GM23338 (cell line): ENCODE measurements at regions not wholly inside any gene's neighbourhood (a gene's known extent, or its start where the extent isn't known, plus 50 kb on each side); places are given as distances from the start of the nearest gene placed in this dataset.

Experiments
- CREB1 ChIP-seq: fragments of 250-450 bp; sonication (Bioruptor Pico); IDR thresholded peaks from 2 replicates; pipeline ENCODE4 v1.5.0; 2020; ENCODE audit warnings: low read depth, mild to moderate bottlenecking, moderate library complexity
- EZH2 ChIP-seq: fragments of 200-600 bp; sonication (generic); IDR thresholded peaks from one replicate; pipeline ENCODE4 v1.8.0; 2017; ENCODE audit warnings: antibody characterized with exemption, mild to moderate bottlenecking, low read depth; ENCODE audit not compliant: unreplicated experiment
- JUNB ChIP-seq: IDR thresholded peaks from one replicate; pipeline ENCODE4 v1.6.1; 2016; ENCODE audit warnings: antibody characterized with exemption; ENCODE audit not compliant: unreplicated experiment
- TF ChIP-seq, protein P1 (sequence below), 2 experiments: fragments of 200-600 bp in 1 of 2; sonication (generic) in 1 of 2; conservative IDR thresholded peaks; 2 replicates each; pipeline versions ENCODE4 v1.5.1 to v1.6.1; 2016 to 2017; ENCODE audit warnings: antibody characterized with exemption in 2 of 2, low read depth in 2 of 2, mild to moderate bottlenecking in 2 of 2, moderate library complexity in 1 of 2

DNA sequence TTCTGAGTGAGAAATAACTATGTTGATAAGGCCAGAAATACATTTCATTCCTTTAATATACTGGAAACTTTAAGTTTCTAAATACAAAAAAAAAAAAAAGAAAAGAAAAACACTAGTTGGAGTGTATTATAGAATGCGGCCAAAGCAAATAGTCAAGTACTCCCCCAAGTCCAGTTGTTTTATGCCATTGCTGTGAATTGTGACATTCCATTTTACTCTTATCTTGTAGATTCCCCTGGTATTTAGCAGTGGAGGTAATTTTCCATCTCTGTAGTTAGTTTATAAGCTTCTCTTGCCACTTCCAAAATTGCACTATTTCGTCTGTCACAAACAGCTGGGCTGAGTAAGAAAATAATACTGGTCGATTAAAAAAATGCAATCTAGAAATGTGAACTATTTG lies 426.0 kb downstream of the PCDH18 start:
- TF ChIP-seq, protein P1, sequence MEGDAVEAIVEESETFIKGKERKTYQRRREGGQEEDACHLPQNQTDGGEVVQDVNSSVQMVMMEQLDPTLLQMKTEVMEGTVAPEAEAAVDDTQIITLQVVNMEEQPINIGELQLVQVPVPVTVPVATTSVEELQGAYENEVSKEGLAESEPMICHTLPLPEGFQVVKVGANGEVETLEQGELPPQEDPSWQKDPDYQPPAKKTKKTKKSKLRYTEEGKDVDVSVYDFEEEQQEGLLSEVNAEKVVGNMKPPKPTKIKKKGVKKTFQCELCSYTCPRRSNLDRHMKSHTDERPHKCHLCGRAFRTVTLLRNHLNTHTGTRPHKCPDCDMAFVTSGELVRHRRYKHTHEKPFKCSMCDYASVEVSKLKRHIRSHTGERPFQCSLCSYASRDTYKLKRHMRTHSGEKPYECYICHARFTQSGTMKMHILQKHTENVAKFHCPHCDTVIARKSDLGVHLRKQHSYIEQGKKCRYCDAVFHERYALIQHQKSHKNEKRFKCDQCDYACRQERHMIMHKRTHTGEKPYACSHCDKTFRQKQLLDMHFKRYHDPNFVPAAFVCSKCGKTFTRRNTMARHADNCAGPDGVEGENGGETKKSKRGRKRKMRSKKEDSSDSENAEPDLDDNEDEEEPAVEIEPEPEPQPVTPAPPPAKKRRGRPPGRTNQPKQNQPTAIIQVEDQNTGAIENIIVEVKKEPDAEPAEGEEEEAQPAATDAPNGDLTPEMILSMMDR (conservative IDR thresholded peaks at IDR 0.05; ENCODE audit: low read depth in 2 of 2): no peak
- TF ChIP-seq EZH2 (no peak), JUNB (no peak), CREB1 (CRISPR knock-in tag) (no peak)
